Neural cell (in vitro differentiated cells): ENCODE measurements at regions not wholly inside any gene's neighbourhood (a gene's known extent, or its start where the extent isn't known, plus 50 kb on each side); places are given as distances from the start of the nearest gene placed in this dataset.

Experiments used
- H2AFZ ChIP-seq: fragments of 200-600, 300-800 bp; sonication (generic), shearing (Covaris generic); 2 replicates; pipeline ENCODE4 v1.6.0; 2014; ENCODE audit warnings: low read depth, mild to moderate bottlenecking, antibody characterized with exemption, low read length, moderate library complexity
- H3F3A ChIP-seq: fragments of 200-600 bp; shearing (Covaris generic); 2 replicates; pipeline ENCODE4 v1.6.1; 2016; ENCODE audit warnings: mild to moderate bottlenecking, moderate library complexity, mixed read lengths, antibody characterized with exemption, low read length; ENCODE audit not compliant: insufficient read depth, poor library complexity, severe bottlenecking
- H3K27ac ChIP-seq: fragments of 200-600, 300-800 bp; sonication (generic), shearing (Covaris generic); 2 replicates; pipeline ENCODE4 v1.5.1; 2014; ENCODE audit warnings: mild to moderate bottlenecking, low read length, moderate library complexity
- H3K27me3 ChIP-seq: fragments of 300-800, 200-600 bp; sonication (generic), shearing (Covaris generic); 2 replicates; pipeline ENCODE4 v1.6.0; 2014; ENCODE audit warnings: mild to moderate bottlenecking, low read depth, low read length, moderate library complexity; ENCODE audit not compliant: insufficient read depth
- H3K36me3 ChIP-seq: fragments of 300-800, 200-600 bp; sonication (generic), shearing (Covaris generic); 2 replicates; pipeline ENCODE4 v1.5.1; 2014; ENCODE audit warnings: mild to moderate bottlenecking, antibody characterized with exemption, low read length, moderate library complexity; ENCODE audit not compliant: insufficient read depth
- H3K4me2 ChIP-seq: fragments of 300-800, 200-600 bp; sonication (generic), shearing (Covaris generic); 2 replicates; pipeline ENCODE4 v1.6.0; 2014; ENCODE audit warnings: mild to moderate bottlenecking, low read length
- H3K4me3 ChIP-seq: fragments of 300-800, 200-600 bp; sonication (generic), shearing (Covaris generic); 2 replicates; pipeline ENCODE4 v1.5.1; 2014; ENCODE audit warnings: mild to moderate bottlenecking, low read length, moderate library complexity
- H3K79me2 ChIP-seq: fragments of 200-600 bp; shearing (Covaris generic); replicated peaks from 2 replicates; pipeline ENCODE4 v1.6.0; 2014; ENCODE audit warnings: mild to moderate bottlenecking, low read length, moderate library complexity; ENCODE audit not compliant: insufficient read depth
- H3K9ac ChIP-seq: fragments of 300-800, 200-600 bp; sonication (generic), shearing (Covaris generic); 2 replicates; pipeline ENCODE4 v1.6.1; 2016; ENCODE audit warnings: mild to moderate bottlenecking, low read length, mixed read lengths
- H3K9me2 ChIP-seq: fragments of 200-600 bp; shearing (Covaris generic); 2 replicates; pipeline ENCODE4 v1.6.1; 2016; ENCODE audit warnings: mild to moderate bottlenecking, low read length, mixed read lengths; ENCODE audit not compliant: insufficient read depth
- H3K9me3 ChIP-seq: fragments of 200-600, 300-800 bp; sonication (generic), shearing (Covaris generic); 2 replicates; pipeline ENCODE4 v1.6.1; 2016; ENCODE audit warnings: mild to moderate bottlenecking, mixed run types, low read length, moderate library complexity, mixed read lengths
- H4K20me1 ChIP-seq: fragments of 200-600 bp; shearing (Covaris generic); 2 replicates; pipeline ENCODE4 v1.6.1; 2016; ENCODE audit warnings: mild to moderate bottlenecking, mixed run types; ENCODE audit not compliant: insufficient read depth
- EP300 ChIP-seq: fragments of 450-650 bp; conservative IDR thresholded peaks from 2 replicates; pipeline ENCODE4 v1.6.1; 2014; ENCODE audit warnings: antibody characterized with exemption, mild to moderate bottlenecking, moderate library complexity; ENCODE audit not compliant: poor library complexity, severe bottlenecking
- EZH2 ChIP-seq: fragments of 200-600, 300-800 bp; shearing (Covaris generic), sonication (generic); IDR thresholded peaks from 2 replicates; pipeline ENCODE4 v1.6.1; 2014; ENCODE audit warnings: antibody characterized with exemption, low read length, borderline replicate concordance, mild to moderate bottlenecking; ENCODE audit not compliant: insufficient read depth, poor library complexity, severe bottlenecking
- MXI1 ChIP-seq: fragments of 450-650 bp; conservative IDR thresholded peaks from 2 replicates; pipeline ENCODE4 v1.6.1; 2014; ENCODE audit warnings: antibody characterized with exemption, mild to moderate bottlenecking; ENCODE audit not compliant: poor library complexity, severe bottlenecking
- POLR2AphosphoS5 ChIP-seq: IDR thresholded peaks from 2 replicates; pipeline ENCODE4 v1.6.1; 2012
- RAD21 ChIP-seq: fragments of 450-650 bp; conservative IDR thresholded peaks from 2 replicates; pipeline ENCODE4 v1.6.1; 2014; ENCODE audit warnings: antibody characterized with exemption, mild to moderate bottlenecking, moderate library complexity
- SMC3 ChIP-seq: fragments of 450-650 bp; conservative IDR thresholded peaks from 2 replicates; pipeline ENCODE4 v1.6.1; 2014; ENCODE audit warnings: antibody characterized with exemption, mild to moderate bottlenecking, moderate library complexity; ENCODE audit not compliant: poor library complexity
- TAF1 ChIP-seq: IDR thresholded peaks from 2 replicates; pipeline ENCODE4 v1.6.1; 2012; ENCODE audit warnings: low read depth
- TF ChIP-seq, protein P1 (sequence below): fragments of 450-650 bp; IDR thresholded peaks from 2 replicates; pipeline ENCODE4 v1.5.1; 2014; ENCODE audit warnings: antibody characterized with exemption, mild to moderate bottlenecking, moderate library complexity; ENCODE audit not compliant: poor library complexity, severe bottlenecking
- TF ChIP-seq, protein P2 (sequence below): IDR thresholded peaks from 2 replicates; pipeline ENCODE4 v1.6.1; 2012; ENCODE audit warnings: borderline replicate concordance

DNA sequence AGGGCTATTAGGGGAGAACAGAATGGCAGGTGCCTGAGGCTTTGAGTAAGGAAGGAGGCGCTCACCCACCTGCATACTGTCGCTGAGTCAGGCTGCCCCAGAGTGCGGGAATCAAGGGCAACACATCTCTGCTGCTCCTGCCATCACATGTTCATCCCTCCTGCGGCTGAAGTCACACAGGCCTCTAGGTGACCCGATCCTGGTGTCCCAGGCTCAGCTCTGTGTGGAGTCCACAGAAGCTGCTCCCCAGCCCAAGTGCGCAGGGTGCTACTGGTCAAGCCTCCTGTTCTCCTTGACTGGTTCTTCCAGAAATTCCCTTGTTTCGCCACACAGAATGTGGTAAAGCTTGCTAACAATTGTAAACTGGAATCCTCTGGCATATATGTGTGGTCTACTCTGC lies 96.9 kb upstream of the IL6 start:
- Histone ChIP-seq H3K79me2 (no peaks in the 10 kb centered on the region), H2AFZ (no peak overlapping the region), H3K36me3 (no peaks in the 10 kb centered on the region), H3K9me3 (no peaks in the 10 kb centered on the region), H3K9ac (no peak overlapping the region), H3K4me3 (no peak overlapping the region), H3K27me3 (no peaks in the 10 kb centered on the region), H3K9me2 (no peaks in the 10 kb centered on the region), H3F3A (no peaks in the 10 kb centered on the region), H3K27ac (no peak overlapping the region), H4K20me1 (no peaks in the 10 kb centered on the region), H3K4me2 (no peak overlapping the region)
- TF ChIP-seq POLR2AphosphoS5 (no peak), SMC3 (no peak), EP300 (no peak), RAD21 (no peak), MXI1 (no peak), TAF1 (no peak), EZH2 (no peak)
- TF ChIP-seq, protein P1, sequence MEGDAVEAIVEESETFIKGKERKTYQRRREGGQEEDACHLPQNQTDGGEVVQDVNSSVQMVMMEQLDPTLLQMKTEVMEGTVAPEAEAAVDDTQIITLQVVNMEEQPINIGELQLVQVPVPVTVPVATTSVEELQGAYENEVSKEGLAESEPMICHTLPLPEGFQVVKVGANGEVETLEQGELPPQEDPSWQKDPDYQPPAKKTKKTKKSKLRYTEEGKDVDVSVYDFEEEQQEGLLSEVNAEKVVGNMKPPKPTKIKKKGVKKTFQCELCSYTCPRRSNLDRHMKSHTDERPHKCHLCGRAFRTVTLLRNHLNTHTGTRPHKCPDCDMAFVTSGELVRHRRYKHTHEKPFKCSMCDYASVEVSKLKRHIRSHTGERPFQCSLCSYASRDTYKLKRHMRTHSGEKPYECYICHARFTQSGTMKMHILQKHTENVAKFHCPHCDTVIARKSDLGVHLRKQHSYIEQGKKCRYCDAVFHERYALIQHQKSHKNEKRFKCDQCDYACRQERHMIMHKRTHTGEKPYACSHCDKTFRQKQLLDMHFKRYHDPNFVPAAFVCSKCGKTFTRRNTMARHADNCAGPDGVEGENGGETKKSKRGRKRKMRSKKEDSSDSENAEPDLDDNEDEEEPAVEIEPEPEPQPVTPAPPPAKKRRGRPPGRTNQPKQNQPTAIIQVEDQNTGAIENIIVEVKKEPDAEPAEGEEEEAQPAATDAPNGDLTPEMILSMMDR = no peak
- TF ChIP-seq, protein P2, sequence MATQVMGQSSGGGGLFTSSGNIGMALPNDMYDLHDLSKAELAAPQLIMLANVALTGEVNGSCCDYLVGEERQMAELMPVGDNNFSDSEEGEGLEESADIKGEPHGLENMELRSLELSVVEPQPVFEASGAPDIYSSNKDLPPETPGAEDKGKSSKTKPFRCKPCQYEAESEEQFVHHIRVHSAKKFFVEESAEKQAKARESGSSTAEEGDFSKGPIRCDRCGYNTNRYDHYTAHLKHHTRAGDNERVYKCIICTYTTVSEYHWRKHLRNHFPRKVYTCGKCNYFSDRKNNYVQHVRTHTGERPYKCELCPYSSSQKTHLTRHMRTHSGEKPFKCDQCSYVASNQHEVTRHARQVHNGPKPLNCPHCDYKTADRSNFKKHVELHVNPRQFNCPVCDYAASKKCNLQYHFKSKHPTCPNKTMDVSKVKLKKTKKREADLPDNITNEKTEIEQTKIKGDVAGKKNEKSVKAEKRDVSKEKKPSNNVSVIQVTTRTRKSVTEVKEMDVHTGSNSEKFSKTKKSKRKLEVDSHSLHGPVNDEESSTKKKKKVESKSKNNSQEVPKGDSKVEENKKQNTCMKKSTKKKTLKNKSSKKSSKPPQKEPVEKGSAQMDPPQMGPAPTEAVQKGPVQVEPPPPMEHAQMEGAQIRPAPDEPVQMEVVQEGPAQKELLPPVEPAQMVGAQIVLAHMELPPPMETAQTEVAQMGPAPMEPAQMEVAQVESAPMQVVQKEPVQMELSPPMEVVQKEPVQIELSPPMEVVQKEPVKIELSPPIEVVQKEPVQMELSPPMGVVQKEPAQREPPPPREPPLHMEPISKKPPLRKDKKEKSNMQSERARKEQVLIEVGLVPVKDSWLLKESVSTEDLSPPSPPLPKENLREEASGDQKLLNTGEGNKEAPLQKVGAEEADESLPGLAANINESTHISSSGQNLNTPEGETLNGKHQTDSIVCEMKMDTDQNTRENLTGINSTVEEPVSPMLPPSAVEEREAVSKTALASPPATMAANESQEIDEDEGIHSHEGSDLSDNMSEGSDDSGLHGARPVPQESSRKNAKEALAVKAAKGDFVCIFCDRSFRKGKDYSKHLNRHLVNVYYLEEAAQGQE = no peak

DNA sequence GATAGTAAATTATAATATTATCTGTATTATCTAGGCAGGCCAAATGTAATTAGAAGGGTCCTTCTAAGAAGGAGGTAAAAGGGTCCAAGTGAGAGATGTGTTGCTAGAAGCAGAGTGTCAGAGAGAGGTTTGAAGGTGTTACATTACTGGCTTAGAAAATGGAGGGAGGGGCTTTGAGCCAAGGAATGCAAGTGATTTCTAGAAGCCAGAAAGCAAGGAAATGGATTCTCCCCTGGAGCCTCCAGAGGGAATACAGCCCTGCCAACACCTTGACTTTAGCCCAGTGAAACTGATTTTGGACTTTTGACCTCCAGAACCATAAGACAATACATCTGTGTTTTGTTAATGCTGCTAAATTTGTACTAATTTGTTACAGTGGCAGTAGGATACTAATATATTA lies 97.9 kb upstream of the IL6 start:
- no peak overlapping the region for H3K4me2 ChIP-seq
- no peaks in the 10 kb centered on the region for H3K9me3 ChIP-seq
- H3K27ac ChIP-seq = no peak overlapping the region
- no peaks in the 10 kb centered on the region for H3F3A ChIP-seq
- TF ChIP-seq SMC3 = no peak
- no peak for TF ChIP-seq TAF1
- TF ChIP-seq, protein P2 = no peak
- H3K9me2 ChIP-seq = no peaks in the 10 kb centered on the region
- no peaks in the 10 kb centered on the region for H3K79me2 ChIP-seq
- no peaks in the 10 kb centered on the region for H3K36me3 ChIP-seq
- no peak overlapping the region for H2AFZ ChIP-seq
- H4K20me1 ChIP-seq = no peaks in the 10 kb centered on the region
- H3K27me3 ChIP-seq = no peaks in the 10 kb centered on the region
- H3K9ac ChIP-seq = no peak overlapping the region
- no peak overlapping the region for H3K4me3 ChIP-seq
